ENCODE measurements at regions not wholly inside any gene's neighbourhood (a gene's known extent, or its start where the extent isn't known, plus 50 kb on each side); places are given as distances from the start of the nearest gene placed in this dataset.
A peak's percentile ranks its signal among the peaks of the same experiment; 100 is the strongest.

DNA sequence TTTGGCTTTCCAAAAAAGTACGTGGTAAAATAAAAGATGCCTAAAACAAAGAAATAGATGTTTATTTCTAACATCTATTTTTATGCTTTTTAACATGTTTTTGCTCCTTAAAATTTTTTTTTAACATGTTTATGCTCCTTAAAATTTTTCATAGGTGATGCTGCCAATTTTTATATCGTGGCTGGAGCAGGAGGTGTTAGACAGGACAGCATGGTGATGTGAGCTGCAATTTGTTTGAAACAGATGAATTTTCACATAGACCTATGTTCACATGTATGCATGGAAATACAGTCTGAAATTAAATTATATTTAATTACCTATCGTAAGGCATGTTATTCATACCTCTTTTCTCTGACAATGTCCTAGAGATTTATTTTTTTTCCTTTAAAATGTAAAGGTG, 784.8 kb downstream of the EPHA7 start:
- no peak for DNase-seq (ENCODE audit: low spot score)

- no peak for DNase-seq (ENCODE audit: low spot score)
Measured at GRCh38 chr6:92623431-92623830, 795.9 kb downstream of the EPHA7 start.

GRCh38 chr6:92617721-92618120, 801.6 kb downstream of the EPHA7 start:
- DNase-seq (ENCODE audit: low spot score) = no peak

DNA sequence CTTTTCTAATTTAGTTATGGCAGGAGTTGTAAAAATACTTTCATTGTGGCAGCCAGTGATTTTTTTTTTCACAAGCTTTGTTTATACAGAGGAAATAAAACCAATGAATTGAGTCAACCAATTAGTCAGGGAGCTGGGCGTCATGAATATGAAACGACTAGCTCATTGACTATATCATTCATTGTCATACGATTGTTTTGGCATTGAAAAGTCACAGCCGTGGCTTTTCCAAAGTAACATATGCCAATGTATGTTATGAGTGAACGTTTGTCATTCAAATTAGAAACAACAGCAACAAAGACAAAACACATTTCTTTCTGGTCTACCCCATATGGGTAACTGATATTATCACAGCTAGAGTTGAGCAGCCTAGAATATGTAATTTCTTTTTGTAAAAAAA, 810.6 kb downstream of the EPHA7 start:
- DNase-seq (ENCODE audit: low spot score) = peak; percentile 14

DNA sequence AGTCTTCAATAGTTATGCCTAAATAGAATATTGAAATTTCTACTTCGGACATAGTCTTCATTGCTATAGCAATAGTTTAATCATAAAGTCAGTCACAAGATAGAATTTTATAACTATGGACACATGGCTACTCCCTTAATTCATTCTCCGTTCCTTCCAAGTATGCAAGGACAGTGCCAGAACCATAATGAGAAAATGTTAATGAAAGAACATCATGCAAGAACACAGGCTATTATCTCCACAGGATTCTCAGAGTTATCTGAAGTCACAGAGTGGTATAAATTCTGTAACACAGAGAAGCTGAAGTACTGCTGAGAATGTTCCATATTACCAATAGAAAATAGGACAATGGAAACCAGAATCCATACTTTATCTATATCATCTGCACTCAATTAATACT, 826.2 kb downstream of the EPHA7 start:
- no peak for DNase-seq (ENCODE audit: low spot score)

GRCh38 chr6:92589996-92590395, 829.4 kb downstream of the EPHA7 start:
- no peak for DNase-seq (ENCODE audit: low spot score)

DNA sequence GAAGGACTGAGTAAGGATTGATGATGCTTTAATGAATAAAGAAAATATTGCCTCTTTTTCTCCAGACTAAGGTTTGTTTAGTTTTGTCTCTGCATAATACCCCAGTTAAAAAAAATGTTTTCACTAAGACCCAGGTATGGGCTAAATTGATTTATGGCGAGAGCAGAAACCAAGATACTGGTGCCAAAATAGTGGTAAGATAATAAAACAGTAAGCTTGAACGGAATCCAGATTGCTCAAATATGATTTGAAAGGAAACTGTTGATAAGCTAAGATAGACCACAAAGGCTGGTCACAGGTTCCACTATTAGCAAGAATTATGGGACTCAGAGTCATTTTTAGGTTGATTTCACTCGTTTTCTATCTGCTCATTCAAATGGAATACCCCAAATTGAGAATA, 831.2 kb downstream of the EPHA7 start:
- DNase-seq (ENCODE audit: low spot score) = no peak

DNA sequence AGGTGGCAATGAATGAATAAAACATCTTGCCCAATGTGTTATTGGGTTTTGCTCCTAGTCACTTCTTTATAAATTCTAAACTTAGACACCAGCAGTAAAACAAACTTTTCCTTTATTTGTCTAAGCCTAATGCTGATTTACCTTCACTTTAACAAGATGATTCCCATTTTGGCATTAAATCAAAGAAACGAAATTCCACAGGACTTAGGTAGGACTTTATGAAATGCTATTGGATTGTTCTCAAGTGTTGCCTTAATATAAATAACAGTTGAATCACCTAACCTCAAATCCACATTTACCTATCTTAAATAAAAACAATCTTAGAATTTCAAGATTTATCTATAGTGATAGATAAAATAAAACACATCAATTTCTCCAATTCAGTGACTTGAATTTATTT, 831.8 kb downstream of the EPHA7 start:
- no peak for DNase-seq (ENCODE audit: low spot score)

GRCh38 chr6:92586236-92586977, 833.0 kb downstream of the EPHA7 start:
- no peak for DNase-seq (ENCODE audit: low spot score)

DNA sequence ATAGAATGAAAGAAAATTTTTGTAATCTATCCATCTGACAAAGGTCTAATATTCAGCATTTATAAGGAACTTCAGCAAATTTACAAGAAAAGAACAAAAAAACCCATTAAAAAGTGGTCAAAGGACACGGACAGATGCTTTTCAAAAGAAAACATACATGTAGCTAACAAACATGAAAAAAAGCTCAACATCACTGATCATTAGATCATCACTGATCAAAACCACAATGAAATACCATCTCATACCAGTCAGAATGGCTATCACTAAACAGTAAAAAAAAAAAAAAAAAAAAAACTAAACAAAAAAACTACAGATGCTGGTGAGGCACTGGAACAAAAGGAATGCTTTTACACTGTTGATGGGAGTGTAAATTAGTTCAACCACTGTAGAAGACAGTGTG, 837.1 kb downstream of the EPHA7 start:
- DNase-seq (ENCODE audit: low spot score) = no peak

GRCh38 chr6:92577077-92577719, 842.2 kb downstream of the EPHA7 start:
- DNase-seq (ENCODE audit: low spot score) = no peak

- DNase-seq (ENCODE audit: low spot score) = no peak
Measured at GRCh38 chr6:92568541-92568940, 850.8 kb downstream of the EPHA7 start.

DNA sequence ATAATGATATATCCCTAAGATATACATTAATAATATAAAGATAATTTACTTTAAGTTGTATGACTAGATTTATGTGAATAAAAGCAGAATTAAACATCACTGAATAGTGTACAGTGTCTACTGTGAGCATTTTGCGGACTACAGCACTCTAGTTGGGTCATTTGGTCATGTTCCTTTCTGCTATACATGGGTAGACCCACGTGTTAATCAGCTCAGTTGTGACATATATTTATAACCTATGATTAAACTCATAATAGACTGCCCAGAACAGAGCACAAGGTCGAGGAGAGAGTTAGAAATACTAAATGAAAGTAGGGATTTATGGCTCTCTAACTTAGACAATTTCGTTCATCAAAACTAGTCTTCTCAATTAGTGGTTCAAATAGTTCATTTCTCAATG, 852.7 kb downstream of the EPHA7 start:
- no peak for DNase-seq (ENCODE audit: low spot score)

DNA sequence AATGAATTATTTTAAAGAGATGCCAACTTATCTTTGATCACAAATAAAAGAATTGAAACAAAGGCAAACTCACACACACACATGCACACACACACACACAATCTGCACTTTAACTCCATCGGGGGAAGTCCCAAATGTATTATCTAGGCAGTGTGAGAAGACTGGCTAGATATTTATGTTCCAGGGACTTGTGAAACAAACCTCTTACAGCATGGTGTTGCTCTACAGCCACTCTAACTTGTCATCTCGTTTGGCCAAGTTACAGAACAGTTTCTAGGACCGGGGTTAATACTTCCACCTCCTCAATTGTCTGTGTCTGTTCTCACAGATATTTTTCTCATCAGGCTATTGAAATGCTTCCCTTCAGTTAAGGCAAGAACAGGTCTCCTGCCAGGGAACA, 855.0 kb downstream of the EPHA7 start:
- no peak for DNase-seq (ENCODE audit: low spot score)

DNA sequence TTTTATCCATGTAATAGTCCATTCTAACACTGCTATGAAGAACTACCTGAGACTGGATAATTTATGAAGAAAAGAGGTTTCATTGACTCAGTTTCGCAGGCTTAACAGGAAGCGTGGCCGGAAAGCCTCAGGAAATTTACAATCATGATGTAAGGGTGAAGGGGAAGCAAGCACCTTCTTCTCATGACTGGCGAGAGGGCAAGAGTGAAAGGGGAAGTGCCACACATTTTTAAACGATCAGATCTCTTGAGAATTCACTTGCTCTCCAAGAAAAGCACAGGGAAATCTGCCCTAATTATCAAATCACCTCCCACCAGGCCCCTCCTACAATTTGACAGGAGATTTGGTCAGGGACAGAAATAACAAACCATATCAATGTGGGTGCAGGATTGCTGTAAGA, 859.7 kb downstream of the EPHA7 start:
- DNase-seq (ENCODE audit: low spot score) = no peak

- DNase-seq (ENCODE audit: low spot score) = no peak
Measured at GRCh38 chr6:92559003-92559402, 860.4 kb downstream of the EPHA7 start.

DNA sequence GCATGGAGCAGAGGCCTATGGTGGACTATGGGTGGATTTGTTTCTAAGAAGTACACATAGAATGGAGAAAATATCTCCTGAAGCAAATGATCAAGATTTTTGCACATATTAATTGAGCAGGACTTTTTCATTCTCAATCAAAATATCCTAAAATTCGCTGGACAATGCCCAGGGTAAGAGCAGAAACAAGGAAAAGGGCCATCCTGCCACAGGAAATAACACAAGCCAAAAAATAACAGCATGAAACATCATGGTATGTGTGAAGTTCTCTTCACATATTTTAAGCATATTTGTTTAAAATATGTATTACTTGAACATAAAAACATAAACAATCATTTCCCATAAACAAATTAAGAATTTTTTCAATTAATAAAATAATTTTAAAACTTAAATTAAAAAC, 868.9 kb downstream of the EPHA7 start:
- DNase-seq (ENCODE audit: low spot score) = no peak

DNA sequence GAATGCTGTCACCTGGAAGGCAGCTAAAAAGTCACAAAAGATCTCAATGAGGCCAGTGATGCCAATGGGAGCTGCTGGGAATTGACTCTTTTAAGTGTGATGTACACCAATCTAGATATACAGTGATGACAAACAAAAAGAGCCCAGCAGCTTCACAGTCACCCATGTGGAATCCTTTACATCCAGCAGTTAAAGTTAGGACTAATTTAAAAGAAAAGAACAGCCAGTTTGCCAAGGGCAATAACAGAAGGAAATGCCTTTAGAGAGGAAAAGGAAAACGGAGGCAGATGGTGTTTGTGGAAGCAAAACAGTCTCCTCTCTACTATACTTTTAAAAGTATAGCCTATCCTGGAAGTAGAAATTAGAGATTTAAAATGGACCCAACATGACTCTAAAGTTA, 873.5 kb downstream of the EPHA7 start:
- no peak for DNase-seq (ENCODE audit: low spot score)

- DNase-seq (ENCODE audit: low spot score) = no peak
Measured at GRCh38 chr6:92541448-92542060, 877.8 kb downstream of the EPHA7 start.

DNA sequence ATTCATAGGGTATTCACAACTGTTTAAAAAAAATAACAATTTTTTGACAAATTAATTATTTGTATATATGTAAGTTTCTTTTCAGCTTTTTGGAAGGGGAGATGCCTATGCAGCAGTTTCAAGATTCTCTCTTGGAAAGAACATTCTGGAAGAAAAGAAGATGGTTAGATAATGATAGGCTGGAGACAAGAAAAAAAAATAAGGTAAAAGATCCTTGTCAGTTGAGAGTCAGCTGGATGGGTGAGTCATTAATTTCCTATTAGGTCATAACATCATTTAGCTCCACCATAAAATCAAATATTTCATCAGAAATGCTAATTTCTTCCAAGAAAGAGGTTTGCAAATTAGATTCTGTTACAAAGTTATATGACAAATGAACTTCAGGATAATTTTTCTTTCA, 880.4 kb downstream of the EPHA7 start:
- peak; percentile 13 for DNase-seq (ENCODE audit: low spot score)

DNA sequence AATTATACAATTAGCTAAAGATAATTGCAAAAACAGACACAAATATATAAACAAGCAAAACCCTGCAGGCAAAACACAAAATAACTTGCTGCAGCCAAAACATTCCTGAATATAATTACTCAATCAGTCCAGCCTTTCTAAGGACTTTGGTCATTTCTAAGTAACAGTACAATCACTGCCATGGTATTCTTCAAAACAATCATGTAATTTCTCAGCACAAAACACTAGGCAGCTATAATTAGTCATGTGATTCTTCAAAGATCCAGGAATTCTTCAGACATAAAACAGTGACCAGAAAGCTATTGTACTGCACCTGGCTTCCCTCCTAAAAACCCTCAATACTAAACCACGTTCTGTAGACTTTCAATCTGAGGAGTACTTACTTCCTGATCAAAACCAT, 881.1 kb downstream of the EPHA7 start:
- DNase-seq (ENCODE audit: low spot score) = peak; percentile 2

GRCh38 chr6:92534109-92534508, 885.2 kb downstream of the EPHA7 start:
- no peak for DNase-seq (ENCODE audit: low spot score)

DNA sequence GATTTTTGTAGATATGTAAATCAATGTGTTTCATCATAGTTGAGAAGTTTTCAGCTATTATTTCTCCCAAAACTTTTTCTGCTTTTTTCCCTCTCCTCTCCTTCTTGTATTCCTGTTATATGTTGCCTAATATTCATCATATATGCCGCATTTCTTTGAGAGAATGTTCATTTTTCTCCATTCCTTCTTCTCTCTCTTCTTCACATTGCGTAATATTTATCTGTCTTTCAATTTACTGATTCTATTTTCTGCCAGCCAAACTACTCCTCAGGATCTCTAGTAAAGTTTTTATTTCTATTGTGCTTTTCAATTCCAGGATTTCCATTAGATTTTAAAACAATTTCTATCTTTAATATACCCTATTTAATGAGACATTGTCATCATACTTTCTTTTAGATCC, 896.8 kb downstream of the EPHA7 start:
- DNase-seq (ENCODE audit: low spot score) = no peak

GRCh38 chr6:92521553-92521952, 897.8 kb downstream of the EPHA7 start:
- peak; percentile 15 for DNase-seq (ENCODE audit: low spot score)
